Heart left ventricle (tissue), 16 donors: ENCODE measurements at regions not wholly inside any gene's neighbourhood (a gene's known extent, or its start where the extent isn't known, plus 50 kb on each side); places are given as distances from the start of the nearest gene placed in this dataset.

Experiments
- ATAC-seq, 4 donors: fragments of 200-7000 bp; cut with Tn5 transposase; one replicate each; pipeline ENCODE4 v1.9.1; 2020 to 2022; ENCODE audit warnings: moderate library complexity in 4 of 4, mild to moderate bottlenecking in 3 of 4, moderate number of reproducible peaks in 1 of 4
- DNase-seq, 5 donors: peaks; one replicate each; pipeline ENCODE4 v3.0.0-alpha.2; 2020
- H3K27ac ChIP-seq, 12 donors: fragments of 200-600 bp; sonication (generic) in 4 of 12; one replicate each; pipeline versions ENCODE4 v1.5.0 to v1.8.0; 2016 to 2022; ENCODE audit warnings: mild to moderate bottlenecking in 2 of 12
- H3K27me3 ChIP-seq, 9 donors: fragments of 200-600 bp; sonication (generic) in 2 of 9; one replicate each; pipeline versions ENCODE4 v1.5.1 to v1.8.0; 2016 to 2022; ENCODE audit warnings: mild to moderate bottlenecking in 3 of 9
- H3K36me3 ChIP-seq, 9 donors: fragments of 200-600 bp; sonication (generic) in 2 of 9; one replicate each; pipeline versions ENCODE4 v1.5.0 to v1.8.0; 2018 to 2022; ENCODE audit warnings: mild to moderate bottlenecking in 2 of 9
- H3K4me1 ChIP-seq, 12 donors: fragments of 200-600 bp; sonication (generic) in 4 of 12; one replicate each; pipeline versions ENCODE4 v1.5.0 to v1.8.0; 2016 to 2022; ENCODE audit warnings: mild to moderate bottlenecking in 3 of 12
- H3K4me3 ChIP-seq, 12 donors: fragments of 200-600 bp; sonication (generic) in 4 of 12; one replicate each; pipeline versions ENCODE4 v1.5.0 to v1.8.0; 2017 to 2022; ENCODE audit warnings: mild to moderate bottlenecking in 9 of 12, moderate library complexity in 4 of 12
- H3K9me3 ChIP-seq, 12 donors: fragments of 200-600 bp; sonication (generic) in 4 of 12; one replicate each; pipeline versions ENCODE4 v1.5.0 to v1.8.0; 2016 to 2022; ENCODE audit warnings: mild to moderate bottlenecking in 1 of 12
- CTCF ChIP-seq, 12 donors: fragments of 200-600 bp; sonication (generic) in 4 of 12; IDR thresholded peaks; one replicate each; pipeline versions ENCODE4 v1.5.0 to v1.8.0; 2018 to 2022; ENCODE audit warnings: antibody characterized with exemption in 12 of 12, mild to moderate bottlenecking in 5 of 12
- POLR2A ChIP-seq, 2 donors: fragments of 450-650 bp; IDR thresholded peaks; one replicate each; pipeline ENCODE4 v1.6.1; 2017; ENCODE audit warnings: antibody characterized with exemption in 2 of 2, mild to moderate bottlenecking in 2 of 2, moderate library complexity in 2 of 2
- WGBS, 4 donors: extraction: QIAGEN DNeasy Blood & Tissue Kit in 2 of 4; methylation state at CpG; one replicate each; pipeline versions ENCODE4 v1.1.5 to v1.1.7; 2013 to 2018; 5-methylcytosine and 5-hydroxymethylcytosine counted together
- intact Hi-C, 10 donors: fragments of 100-400 bp; cut with DNase I; formaldehyde crosslinking; loops; one replicate each; pipeline versions ENCODE4 v1.11.1 to v1.14.2; 2022
- donor health status: ischemic (EF 13 %, LVEDD 7.1; RV severe dilation, severe dysfunction).
- donor health status: healthy with polysubstance abuse.
- donor health status: DM: no; HTN: yes; CAD: no.
- donor health status: DM: no; HTN: no; CAD: no.
- donor health status: ischemic (EF 25% LVEDD 6.9; RV normal size, moderate dysfunction).
- donor health status: ischemic (EF 25% LVEDD 5.7; RV mildly dilated, moderate dysfunction).
- donor health status: healthy.
- donor health status: DM: yes; HTN: yes; CAD: no.
- donor health status: ischemic (EF 35%, LVEDD 5.7; RV mildly dilated, moderate dysfunction).
- donor health status: nonischemic (EF 11% LVEDD 7.7; RV severe dilation, severe dysfunction).
- donor health status: DM: yes; HTN: yes; CAD: no.
- donor health status: PGD.
- donor health status: ischemic (EF 29% LVEDD 5.4; RV normal size, mild dysfunction).
- donor health status: nonischemic (EF 23%, LVEDD 6.1; RV moderate dilation, normal function).

DNA sequence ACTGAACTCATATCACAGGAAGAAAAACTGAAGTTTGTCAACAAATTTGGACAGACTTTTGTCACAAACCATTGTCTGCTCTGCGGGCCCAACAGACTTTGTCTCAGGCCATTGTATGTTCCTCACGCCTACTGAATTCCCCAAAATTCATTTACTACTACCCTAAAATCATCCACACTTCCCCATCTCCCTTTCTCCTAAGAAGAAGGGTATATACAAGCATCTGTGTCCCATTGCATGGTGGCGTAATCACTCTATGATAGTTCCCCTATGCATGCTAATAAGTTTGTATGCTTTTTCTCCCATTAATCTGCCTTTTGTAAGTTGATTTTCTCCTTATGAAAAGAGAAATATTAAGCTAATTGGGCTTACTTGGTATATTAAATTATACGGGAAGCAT is 54.9 kb upstream of the ATF3 start:
- Histone ChIP-seq H3K36me3 (no peaks in the 10 kb centered on the region), H3K27ac (no peak overlapping the region), H3K27me3 (no peaks in the 10 kb centered on the region), H3K9me3 (peaks cover 0 to 8% (median 0%) of the 10 kb centered on the region in 12 donors), H3K4me1 (peaks cover 0 to 11% (median 2%) of the 10 kb centered on the region in 12 donors), H3K4me3 (no peak overlapping the region)
- no peak for ATAC-seq
- 70 to 86% (median 82%) methylated on average over 4 of the region's 4 CpGs for WGBS, 4 donors
- no peak for DNase-seq
- TF ChIP-seq POLR2A (IDR thresholded peaks at IDR 0.05) (no peak), CTCF (IDR thresholded peaks at IDR 0.05) (no peak)
- intact Hi-C loops: loop anchor here in 3 of 10 donors (10.0 kb wide), 1 partner anchor 69 kb away; no protein-coding TSS in a partner anchor

DNA sequence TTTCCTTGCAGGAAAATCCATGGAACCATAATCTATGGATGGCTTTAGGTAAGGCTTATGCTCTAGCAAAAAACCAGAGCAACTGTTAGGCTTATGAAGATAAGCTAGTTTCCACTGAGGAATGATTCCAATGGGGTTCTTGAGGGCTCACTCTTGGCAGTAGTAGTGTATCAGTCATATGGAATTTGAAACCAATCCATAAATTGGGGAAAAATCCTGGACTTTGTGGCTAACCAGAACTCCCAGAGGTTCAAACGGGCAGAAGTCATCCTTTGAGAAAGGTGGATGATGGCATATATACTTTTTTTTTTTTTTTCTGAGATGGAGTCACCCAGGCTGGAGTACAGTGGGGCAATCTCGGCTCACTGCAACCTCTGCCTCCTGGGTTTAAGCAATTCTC is 54.2 kb upstream of the ATF3 start:
- DNase-seq (no peak), ATAC-seq (no peak)
- Histone ChIP-seq H3K36me3 (no peaks in the 10 kb centered on the region), H3K27me3 (no peaks in the 10 kb centered on the region), H3K27ac (no peak overlapping the region), H3K4me3 (no peak overlapping the region), H3K9me3 (peaks cover 0 to 8% (median 0%) of the 10 kb centered on the region in 12 donors), H3K4me1 (peaks cover 0 to 16% (median 6%) of the 10 kb centered on the region in 12 donors)
- 83 to 90% (median 87%) methylated on average over 2 of the region's 2 CpGs for WGBS, 4 donors
- intact Hi-C loops: loop anchor here in 3 of 10 donors (10.0 kb wide), 1 partner anchor 70 kb away; no protein-coding TSS in a partner anchor
- no peak for TF ChIP-seq CTCF (IDR thresholded peaks at IDR 0.05)
- TF ChIP-seq POLR2A (IDR thresholded peaks at IDR 0.05): no peak

GRCh38 chr1:212555426-212555825 is 53.1 kb upstream of the ATF3 start:
- Histone ChIP-seq H3K36me3 (no peaks in the 10 kb centered on the region), H3K4me3 (no peak overlapping the region), H3K27ac (no peak overlapping the region), H3K4me1 (peaks cover 0 to 17% (median 6%) of the 10 kb centered on the region in 12 donors), H3K27me3 (no peaks in the 10 kb centered on the region), H3K9me3 (peaks cover 0 to 8% (median 0%) of the 10 kb centered on the region in 12 donors)
- DNase-seq (no peak), ATAC-seq (no peak)
- WGBS, 4 donors: 77 to 89% (median 82%) methylated on average over 2 of the region's 2 CpGs
- intact Hi-C loops: loop anchor here in 6 of 10 donors (5.0 to 10.0 kb wide), 4 partner anchors 52 to 78 kb away; partner anchors contain the start of gene ATF3 (in 1 of the 6)
- TF ChIP-seq CTCF (IDR thresholded peaks at IDR 0.05): no peak
- no peak for TF ChIP-seq POLR2A (IDR thresholded peaks at IDR 0.05)

DNA sequence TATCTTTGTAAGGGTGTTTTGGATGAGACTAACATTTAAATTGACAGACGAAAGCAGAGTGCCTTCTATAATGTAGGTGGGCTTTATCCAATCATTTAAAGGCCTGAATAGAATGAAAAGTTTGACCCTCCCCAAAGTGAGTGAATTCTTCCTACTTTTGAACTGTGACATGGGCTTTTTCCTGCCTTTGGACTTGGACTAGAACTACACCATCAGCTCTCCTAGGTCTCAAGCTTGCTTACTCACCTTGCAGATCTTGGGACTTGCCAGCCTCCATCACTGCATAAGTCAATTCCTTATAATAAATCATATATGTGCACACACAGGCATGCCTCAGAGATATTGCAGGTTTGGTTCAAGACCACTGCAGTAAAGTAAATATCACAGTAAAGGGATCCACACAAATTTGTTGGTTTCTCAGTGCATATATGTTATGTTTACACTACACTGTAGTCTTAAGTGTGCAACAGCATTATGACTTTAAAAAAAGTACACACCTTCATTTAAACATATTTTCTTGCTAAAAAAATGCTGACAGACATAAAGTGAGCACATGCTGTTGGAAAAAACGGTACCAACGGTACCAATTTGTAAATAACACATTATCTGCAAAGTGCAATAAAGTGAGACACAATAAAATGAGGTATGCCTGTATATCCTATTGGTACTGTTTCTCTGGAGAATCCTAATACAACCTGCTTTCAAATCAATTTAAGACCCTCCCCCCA is 51.6 kb upstream of the ATF3 start:
- DNase-seq: no peak

More for the DNA sequence above, 51.6 kb upstream of the ATF3 start:
- intact Hi-C loops: loop anchor here in 6 of 10 donors (5.0 to 10.0 kb wide), 4 partner anchors 50 to 80 kb away; partner anchors contain the start of gene ATF3 (in 1 of the 6)
- ATAC-seq: no peak
- Histone ChIP-seq H3K4me1 (peaks cover 0 to 22% (median 7%) of the 10 kb centered on the region in 12 donors), H3K27ac (peak overlapping the region in 1 of 12 donors; percentile 92), H3K27me3 (no peaks in the 10 kb centered on the region), H3K4me3 (no peak overlapping the region), H3K36me3 (no peaks in the 10 kb centered on the region), H3K9me3 (peaks cover 0 to 8% (median 0%) of the 10 kb centered on the region in 12 donors)
- WGBS, 4 donors: 92 to 98% (median 96%) methylated on average over 3 of the region's 3 CpGs
- TF ChIP-seq POLR2A (IDR thresholded peaks at IDR 0.05) (no peak), CTCF (IDR thresholded peaks at IDR 0.05) (no peak)
